ENCODE measurements at regions not wholly inside any gene's neighbourhood (a gene's known extent, or its start where the extent isn't known, plus 50 kb on each side); places are given as distances from the start of the nearest gene placed in this dataset.
A peak's percentile ranks its signal among the peaks of the same experiment; 100 is the strongest.

GRCh38 chr14:96143906-96144305, 60.7 kb upstream of the BDKRB2 start:
- DNase-seq (no peak), ATAC-seq (no peak)
- intact Hi-C loops (cut with DNase I) = no loop called here
- H3K36me3 ChIP-seq = no peaks in the 10 kb centered on the region
- no peak overlapping the region for H3K27ac ChIP-seq
- H3K27me3 ChIP-seq = no peaks in the 10 kb centered on the region
- no peaks in the 10 kb centered on the region for H3K9me3 ChIP-seq
- H3K4me3 ChIP-seq = no peak overlapping the region
- no peak for TF ChIP-seq CTCF (IDR thresholded peaks at IDR 0.05)
- H3K4me1 ChIP-seq = no peaks in the 10 kb centered on the region

- TF ChIP-seq CTCF (IDR thresholded peaks at IDR 0.05) = no peak
- Histone ChIP-seq H3K27me3 (no peaks in the 10 kb centered on the region), H3K27ac (peak overlapping the region in 1 of 2 donors; percentile 65), H3K4me3 (no peak overlapping the region), H3K4me1 (no peaks in the 10 kb centered on the region), H3K36me3 (no peaks in the 10 kb centered on the region), H3K9me3 (no peaks in the 10 kb centered on the region)
- intact Hi-C loops (cut with DNase I) = no loop called here
- ATAC-seq (no peak), DNase-seq (no peak)
Observed at GRCh38 chr14:96145116-96145864, 59.3 kb upstream of the BDKRB2 start.

GRCh38 chr14:96146131-96146771, 58.4 kb upstream of the BDKRB2 start:
- TF ChIP-seq CTCF (IDR thresholded peaks at IDR 0.05) = no peak
- intact Hi-C loops (cut with DNase I) = no loop called here
- Histone ChIP-seq H3K27ac (peak overlapping the region in 1 of 2 donors; percentile 65), H3K4me3 (no peak overlapping the region), H3K27me3 (no peaks in the 10 kb centered on the region), H3K9me3 (no peaks in the 10 kb centered on the region), H3K36me3 (no peaks in the 10 kb centered on the region), H3K4me1 (no peaks in the 10 kb centered on the region)
- DNase-seq (no peak), ATAC-seq (peak; percentile 93)

- H3K27ac ChIP-seq = no peak overlapping the region
- H3K4me1 ChIP-seq = no peaks in the 10 kb centered on the region
- intact Hi-C loops (cut with DNase I) = no loop called here
- no peaks in the 10 kb centered on the region for H3K36me3 ChIP-seq
- no peak for TF ChIP-seq CTCF (IDR thresholded peaks at IDR 0.05)
- H3K27me3 ChIP-seq = no peaks in the 10 kb centered on the region
- ATAC-seq (no peak), DNase-seq (no peak)
- no peaks in the 10 kb centered on the region for H3K9me3 ChIP-seq
- H3K4me3 ChIP-seq = no peak overlapping the region
Observed at GRCh38 chr14:96148631-96149030, 56.0 kb upstream of the BDKRB2 start.

- DNase-seq = no peak
- H3K9me3 ChIP-seq = no peaks in the 10 kb centered on the region
- ATAC-seq = no peak
- intact Hi-C loops (cut with DNase I) = no loop called here
- no peaks in the 10 kb centered on the region for H3K27me3 ChIP-seq
- TF ChIP-seq CTCF (IDR thresholded peaks at IDR 0.05) = no peak
- H3K36me3 ChIP-seq = no peaks in the 10 kb centered on the region
- H3K27ac ChIP-seq = no peak overlapping the region
- H3K4me1 ChIP-seq = no peaks in the 10 kb centered on the region
- no peak overlapping the region for H3K4me3 ChIP-seq
Observed at GRCh38 chr14:96149131-96149530, 55.5 kb upstream of the BDKRB2 start.

Data from left lung (tissue), 4 donors.